ENCODE measurements at regions not wholly inside any gene's neighbourhood (a gene's known extent, or its start where the extent isn't known, plus 50 kb on each side); places are given as distances from the start of the nearest gene placed in this dataset.
A peak's percentile ranks its signal among the peaks of the same experiment; 100 is the strongest.

GRCh38 chr5:67695369-67695768 is 498.8 kb upstream of the CD180 start:
- DNase-seq (ENCODE audit: extremely low read depth in 1 of 11, low read depth in 9 of 11, low spot score in 4 of 11), result no peak

- no peak for DNase-seq (ENCODE audit: extremely low read depth in 1 of 11, low read depth in 9 of 11, low spot score in 4 of 11)
These were observed 498.2 kb upstream of the CD180 start for GRCh38 chr5:67694810-67695191.

- DNase-seq (ENCODE audit: extremely low read depth in 1 of 11, low read depth in 9 of 11, low spot score in 4 of 11), result peak in 8 of 11 donors; percentile 8 to 32 (median 16)
These were observed 497.6 kb upstream of the CD180 start for GRCh38 chr5:67693956-67694809.

GRCh38 chr5:67686746-67687145 is 490.1 kb upstream of the CD180 start:
- DNase-seq (ENCODE audit: extremely low read depth in 1 of 11, low read depth in 9 of 11, low spot score in 4 of 11), result no peak

- DNase-seq (ENCODE audit: extremely low read depth in 1 of 11, low read depth in 9 of 11, low spot score in 4 of 11), result no peak
These were observed 485.1 kb upstream of the CD180 start for GRCh38 chr5:67681703-67682102.

- no peak for DNase-seq (ENCODE audit: extremely low read depth in 1 of 11, low read depth in 9 of 11, low spot score in 4 of 11)
These were observed 483.5 kb upstream of the CD180 start for GRCh38 chr5:67680099-67680498.

GRCh38 chr5:67679184-67679841 is 482.7 kb upstream of the CD180 start:
- no peak for DNase-seq (ENCODE audit: extremely low read depth in 1 of 11, low read depth in 9 of 11, low spot score in 4 of 11)

GRCh38 chr5:67678594-67678993 is 482.0 kb upstream of the CD180 start:
- DNase-seq (ENCODE audit: extremely low read depth in 1 of 11, low read depth in 9 of 11, low spot score in 4 of 11), result no peak

- DNase-seq (ENCODE audit: extremely low read depth in 1 of 11, low read depth in 9 of 11, low spot score in 4 of 11), result peak in 7 of 11 donors; percentile 6 to 49 (median 23)
These were observed 480.9 kb upstream of the CD180 start for GRCh38 chr5:67677422-67677970.

- DNase-seq (ENCODE audit: extremely low read depth in 1 of 11, low read depth in 9 of 11, low spot score in 4 of 11), result no peak
These were observed 480.3 kb upstream of the CD180 start for GRCh38 chr5:67676863-67677262.

- no peak for DNase-seq (ENCODE audit: extremely low read depth in 1 of 11, low read depth in 9 of 11, low spot score in 4 of 11)
These were observed 477.6 kb upstream of the CD180 start for GRCh38 chr5:67674159-67674655.

GRCh38 chr5:67673618-67674017 is 477.0 kb upstream of the CD180 start:
- DNase-seq (ENCODE audit: extremely low read depth in 1 of 11, low read depth in 9 of 11, low spot score in 4 of 11), result no peak

GRCh38 chr5:67673180-67673579 is 476.6 kb upstream of the CD180 start:
- DNase-seq (ENCODE audit: extremely low read depth in 1 of 11, low read depth in 9 of 11, low spot score in 4 of 11), result no peak

- no peak for DNase-seq (ENCODE audit: extremely low read depth in 1 of 11, low read depth in 9 of 11, low spot score in 4 of 11)
These were observed 476.0 kb upstream of the CD180 start for GRCh38 chr5:67672636-67673035.

- DNase-seq (ENCODE audit: extremely low read depth in 1 of 11, low read depth in 9 of 11, low spot score in 4 of 11), result no peak
These were observed 473.3 kb upstream of the CD180 start for GRCh38 chr5:67669916-67670315.

GRCh38 chr5:67660149-67660548 is 463.6 kb upstream of the CD180 start:
- no peak for DNase-seq (ENCODE audit: extremely low read depth in 1 of 11, low read depth in 9 of 11, low spot score in 4 of 11)

- DNase-seq (ENCODE audit: extremely low read depth in 1 of 11, low read depth in 9 of 11, low spot score in 4 of 11), result no peak
These were observed 462.7 kb upstream of the CD180 start for GRCh38 chr5:67659288-67659687.

- no peak for DNase-seq (ENCODE audit: extremely low read depth in 1 of 11, low read depth in 9 of 11, low spot score in 4 of 11)
These were observed 460.5 kb upstream of the CD180 start for GRCh38 chr5:67657055-67657454.

- DNase-seq (ENCODE audit: extremely low read depth in 1 of 11, low read depth in 9 of 11, low spot score in 4 of 11), result no peak
These were observed 455.6 kb upstream of the CD180 start for GRCh38 chr5:67652201-67652600.

- DNase-seq (ENCODE audit: extremely low read depth in 1 of 11, low read depth in 9 of 11, low spot score in 4 of 11), result no peak
These were observed 454.6 kb upstream of the CD180 start for GRCh38 chr5:67651180-67651579.
